PC-9 (cell line): ENCODE measurements at regions not wholly inside any gene's neighbourhood (a gene's known extent, or its start where the extent isn't known, plus 50 kb on each side); places are given as distances from the start of the nearest gene placed in this dataset.
"Not testable (repeated sequence)": the region's sequence is repeated elsewhere in the genome, so short reads cannot be mapped to it uniquely, and the experiment has no call there.

ENCODE experiments used
- BruUV-seq: library from RNA; stranded (reverse); fragments of 400-500 nt; replicated peaks from 2 replicates; lab custom pipeline; 2021; lab: Mats Ljungman, UMichigan
- CTCF ChIA-PET: fragments of 300-600 bp; sonication (Branson Sonifier 250); formaldehyde crosslinking; loops from one replicate; lab custom pipeline; 2022; ENCODE audit warnings: antibody characterized with exemption; lab: Charles Lee
- POLR2A ChIA-PET: fragments of 300-600 bp; sonication (Branson Sonifier 250); formaldehyde crosslinking; loops from one replicate; lab custom pipeline; 2022; ENCODE audit warnings: antibody characterized with exemption; ENCODE audit not compliant: unreplicated experiment; lab: Charles Lee
- DNase-seq, 2 experiments: peaks; one replicate each; pipeline versions ENCODE4 v3.0.0 to v3.0.0-alpha.2; 2015 to 2022; ENCODE audit warnings: mixed read lengths in 1 of 2
- H2AFZ ChIP-seq: fragments of 200-600 bp; sonication (generic); 2 replicates; pipeline ENCODE4 v1.8.1; 2017; ENCODE audit warnings: antibody characterized with exemption
- H3F3A ChIP-seq: fragments of 200-600 bp; sonication (generic); 2 replicates; pipeline ENCODE4 v1.8.1; 2017; ENCODE audit warnings: antibody characterized with exemption, mild to moderate bottlenecking, low read depth; ENCODE audit not compliant: insufficient read depth
- H3K27ac ChIP-seq: fragments of 200-600 bp; sonication (generic); 2 replicates; pipeline ENCODE4 v1.6.1; 2016; ENCODE audit warnings: mixed run types
- H3K27me3 ChIP-seq: fragments of 200-600 bp; sonication (generic); 2 replicates; pipeline ENCODE4 v1.6.1; 2016; ENCODE audit warnings: low read depth, mixed run types; ENCODE audit not compliant: insufficient read depth
- H3K36me3 ChIP-seq: fragments of 200-600 bp; sonication (generic); 2 replicates; pipeline ENCODE4 v1.6.1; 2016; ENCODE audit warnings: low read depth, mixed run types
- H3K4me1 ChIP-seq: fragments of 200-600 bp; sonication (generic); replicated peaks from 2 replicates; pipeline ENCODE4 v1.6.1; 2016; ENCODE audit warnings: mixed run types; ENCODE audit not compliant: insufficient read depth
- H3K4me2 ChIP-seq: fragments of 200-600 bp; sonication (generic); 2 replicates; pipeline ENCODE4 v1.6.1; 2017; ENCODE audit warnings: mixed run types
- H3K4me3 ChIP-seq: fragments of 200-600 bp; sonication (generic); 2 replicates; pipeline ENCODE4 v1.6.1; 2016; ENCODE audit warnings: mixed run types
- H3K79me2 ChIP-seq: fragments of 200-600 bp; sonication (generic); 2 replicates; pipeline ENCODE4 v1.6.1; 2017; ENCODE audit warnings: low read depth, mixed run types
- H3K9me2 ChIP-seq: fragments of 200-600 bp; sonication (generic); 2 replicates; pipeline ENCODE4 v1.8.1; 2017; ENCODE audit warnings: mild to moderate bottlenecking; ENCODE audit not compliant: insufficient read depth
- H3K9me3 ChIP-seq: fragments of 200-600 bp; sonication (generic); 2 replicates; pipeline ENCODE4 v1.8.1; 2016; ENCODE audit warnings: low read depth; ENCODE audit not compliant: insufficient read depth
- H4K20me1 ChIP-seq: fragments of 200-600 bp; sonication (generic); 2 replicates; pipeline ENCODE4 v1.8.1; 2017; ENCODE audit not compliant: insufficient read depth
- CTCF ChIP-seq: fragments of 200-600 bp; sonication (generic); conservative IDR thresholded peaks from 2 replicates; pipeline ENCODE4 v1.6.1; 2017; ENCODE audit warnings: mixed run types, antibody characterized with exemption, mild to moderate bottlenecking, moderate library complexity
- EZH2 ChIP-seq: fragments of 200-600 bp; sonication (generic); IDR thresholded peaks from 2 replicates; pipeline ENCODE4 v1.8.0; 2017; ENCODE audit warnings: antibody characterized with exemption, low read depth
- intact Hi-C: fragments of 100-400 bp; cut with micrococcal nuclease; formaldehyde crosslinking; loops from one replicate; pipeline ENCODE4 v1.10.0; 2022; ENCODE audit not compliant: unreplicated experiment

GRCh38 chr14:27836386-27836785 lies 930.2 kb upstream of the FOXG1 start:
- Histone ChIP-seq H3K36me3 (no peaks in the 10 kb centered on the region), H3K9me2 (no peaks in the 10 kb centered on the region), H3K27me3 (no peaks in the 10 kb centered on the region), H4K20me1 (no peaks in the 10 kb centered on the region), H3K27ac (no peak overlapping the region), H3K4me3 (no peak overlapping the region), H3K79me2 (no peaks in the 10 kb centered on the region), H3K4me1 (no peaks in the 10 kb centered on the region), H3K4me2 (no peak overlapping the region), H3F3A (no peaks in the 10 kb centered on the region), H3K9me3 (no peaks in the 10 kb centered on the region), H2AFZ (no peak overlapping the region)
- ChIA-PET POLR2A (no interaction called here), CTCF (no interaction called here)
- TF ChIP-seq CTCF, result no peak
- TF ChIP-seq EZH2, result no peak
- no TSS peak for BruUV-seq
- intact Hi-C loops, result no loop called here
- no peak for DNase-seq

- Histone ChIP-seq H3F3A (no peaks in the 10 kb centered on the region), H3K27ac (no peak overlapping the region), H3K79me2 (no peaks in the 10 kb centered on the region), H3K27me3 (no peaks in the 10 kb centered on the region), H2AFZ (no peak overlapping the region), H3K9me3 (no peaks in the 10 kb centered on the region), H3K9me2 (no peaks in the 10 kb centered on the region), H4K20me1 (no peaks in the 10 kb centered on the region), H3K36me3 (no peaks in the 10 kb centered on the region), H3K4me1 (no peaks in the 10 kb centered on the region), H3K4me3 (no peak overlapping the region), H3K4me2 (no peak overlapping the region)
- DNase-seq, result no peak
- ChIA-PET CTCF (no interaction called here), POLR2A (no interaction called here)
- intact Hi-C loops, result no loop called here
- TF ChIP-seq CTCF (no peak), EZH2 (no peak)
- no TSS peak for BruUV-seq
Measured at GRCh38 chr14:27845241-27845850, 921.2 kb upstream of the FOXG1 start.

GRCh38 chr14:27845902-27846301 lies 920.7 kb upstream of the FOXG1 start:
- ChIA-PET CTCF (no interaction called here), POLR2A (no interaction called here)
- TF ChIP-seq EZH2, result no peak
- no peak for TF ChIP-seq CTCF
- H3K9me2 ChIP-seq, result no peaks in the 10 kb centered on the region
- H3K79me2 ChIP-seq, result no peaks in the 10 kb centered on the region
- no peak overlapping the region for H3K4me3 ChIP-seq
- intact Hi-C loops, result no loop called here
- no peak overlapping the region for H3K4me2 ChIP-seq
- no peaks in the 10 kb centered on the region for H3K36me3 ChIP-seq
- DNase-seq, result no peak
- H2AFZ ChIP-seq, result no peak overlapping the region
- H4K20me1 ChIP-seq, result no peaks in the 10 kb centered on the region
- H3K27me3 ChIP-seq, result no peaks in the 10 kb centered on the region
- BruUV-seq, result no TSS peak
- H3K9me3 ChIP-seq, result no peaks in the 10 kb centered on the region
- no peaks in the 10 kb centered on the region for H3K4me1 ChIP-seq
- H3F3A ChIP-seq, result no peaks in the 10 kb centered on the region
- no peak overlapping the region for H3K27ac ChIP-seq

GRCh38 chr14:27847480-27847879 lies 919.1 kb upstream of the FOXG1 start:
- H2AFZ ChIP-seq, H3K27me3 ChIP-seq, POLR2A ChIA-PET, H3K36me3 ChIP-seq, H3K4me2 ChIP-seq, H3K9me2 ChIP-seq, H4K20me1 ChIP-seq, BruUV-seq, CTCF ChIA-PET, H3K9me3 ChIP-seq, H3K79me2 ChIP-seq, H3K27ac ChIP-seq, H3K4me3 ChIP-seq, DNase-seq, H3K4me1 ChIP-seq, intact Hi-C loops, H3F3A ChIP-seq: not testable (repeated sequence)

- intact Hi-C loops, H3K36me3 ChIP-seq, POLR2A ChIA-PET, H2AFZ ChIP-seq, H3K27ac ChIP-seq, H3F3A ChIP-seq, DNase-seq, BruUV-seq, H3K4me1 ChIP-seq, H3K9me3 ChIP-seq, CTCF ChIA-PET, H3K4me3 ChIP-seq, H3K27me3 ChIP-seq, H3K9me2 ChIP-seq, H3K4me2 ChIP-seq, H3K79me2 ChIP-seq, H4K20me1 ChIP-seq: not testable (repeated sequence)
Measured at GRCh38 chr14:27849193-27849592, 917.4 kb upstream of the FOXG1 start.
